Activated naive CD4-positive, alpha-beta T cell treated with anti-CD3 and anti-CD28 coated beads, Interleukin-2, amount 10 ng/mL, durations not matched to agents 7 days and 5 days (primary cell): ENCODE measurements at regions not wholly inside any gene's neighbourhood (a gene's known extent, or its start where the extent isn't known, plus 50 kb on each side); places are given as distances from the start of the nearest gene placed in this dataset.

ENCODE experiments used
- CTCF ChIA-PET: fragments of 350-600 bp; sonication (Branson Sonifier 250); formaldehyde crosslinking; loops from one replicate; lab custom pipeline; 2021; ENCODE audit warnings: antibody characterized with exemption; lab: Charles Lee
- DNase-seq: peaks from one replicate; pipeline ENCODE4 v3.0.0-alpha.2; 2020
- H3K27ac Mint-ChIP-seq: one replicate; pipeline ENCODE4 v1.8.0; 2021; ENCODE audit warnings: mild to moderate bottlenecking, moderate library complexity, mixed read lengths
- H3K27me3 Mint-ChIP-seq: one replicate; pipeline ENCODE4 v1.8.0; 2021; ENCODE audit warnings: mild to moderate bottlenecking, mixed read lengths
- H3K36me3 Mint-ChIP-seq: one replicate; pipeline ENCODE4 v1.8.0; 2021; ENCODE audit warnings: mixed read lengths
- H3K4me1 Mint-ChIP-seq: one replicate; pipeline ENCODE4 v1.8.0; 2021; ENCODE audit warnings: mixed read lengths
- H3K4me3 Mint-ChIP-seq: one replicate; pipeline ENCODE4 v1.8.0; 2021; ENCODE audit warnings: mild to moderate bottlenecking, moderate library complexity, mixed read lengths
- H3K9me3 Mint-ChIP-seq: one replicate; pipeline ENCODE4 v1.8.0; 2021; ENCODE audit warnings: mixed read lengths

DNA sequence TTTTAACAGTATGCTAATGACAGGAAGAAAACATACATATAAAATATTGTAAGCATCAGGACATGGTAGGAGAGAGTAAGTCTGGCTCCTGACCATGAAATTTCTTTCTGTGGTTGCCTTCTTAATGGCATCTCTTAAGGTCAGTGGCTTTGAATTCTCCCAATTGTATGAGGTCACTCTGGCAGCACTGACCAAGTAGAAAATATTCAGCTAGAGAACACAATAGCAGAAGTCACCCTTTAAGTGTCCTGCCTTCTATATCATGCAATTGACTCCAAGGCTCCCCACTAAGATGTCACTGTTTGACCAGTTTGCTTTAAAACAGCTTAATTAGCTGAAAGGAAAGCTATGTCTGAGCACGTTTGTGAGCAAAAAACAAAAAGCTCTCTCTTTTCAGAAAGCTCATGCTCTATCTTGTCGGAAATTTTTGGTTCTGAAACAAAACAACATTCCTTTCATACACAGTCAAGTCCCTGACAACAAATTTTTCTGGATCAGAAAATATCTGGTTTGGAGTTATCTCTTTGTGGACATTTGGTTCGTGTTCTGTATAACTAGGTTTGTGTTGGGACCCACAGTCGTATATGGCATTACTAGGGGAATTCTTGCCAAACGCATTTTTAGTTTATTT lies 120.9 kb upstream of the IFNGR1 start:
- CTCF ChIA-PET, result interaction anchor here (0.7 to 1.1 kb wide), 2 partner anchors 27 to 75 kb away, joined by 3 to 4 read pairs; no protein-coding TSS in a partner anchor
- Mint-ChIP-seq H3K36me3 (peaks cover 2% of the 10 kb centered on the region), H3K27me3 (peaks cover 30% of the 10 kb centered on the region), H3K4me1 (peaks cover 25% of the 10 kb centered on the region), H3K4me3 (no peak overlapping the region), H3K9me3 (no peaks in the 10 kb centered on the region), H3K27ac (no peak overlapping the region)
- DNase-seq, result no peak

DNA sequence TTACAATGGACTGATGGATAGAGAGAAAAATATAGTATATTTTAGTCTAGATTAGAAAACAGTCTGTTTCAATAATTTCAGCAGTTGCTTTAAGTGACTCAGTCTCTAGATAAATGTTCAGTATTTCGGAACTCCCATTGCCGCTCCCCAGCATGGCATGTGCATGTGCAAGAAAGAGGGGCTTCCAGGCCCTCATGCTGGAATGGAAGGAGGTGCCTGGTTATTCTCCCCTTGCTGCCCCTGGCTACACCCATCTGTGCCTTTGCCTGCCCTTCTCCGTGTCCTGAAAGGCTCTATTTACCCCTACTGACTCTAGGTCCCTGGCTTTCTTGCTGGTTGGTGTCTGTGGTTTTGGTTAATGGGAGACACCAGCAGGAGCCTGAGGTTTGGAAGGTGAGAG lies 115.7 kb upstream of the IFNGR1 start:
- no peak for DNase-seq
- H3K27ac Mint-ChIP-seq, result no peak overlapping the region
- H3K9me3 Mint-ChIP-seq, result no peaks in the 10 kb centered on the region
- peaks cover 34% of the 10 kb centered on the region for H3K27me3 Mint-ChIP-seq
- H3K4me1 Mint-ChIP-seq, result no peaks in the 10 kb centered on the region
- H3K36me3 Mint-ChIP-seq, result no peaks in the 10 kb centered on the region
- CTCF ChIA-PET, result no interaction called here
- H3K4me3 Mint-ChIP-seq, result no peak overlapping the region

DNA sequence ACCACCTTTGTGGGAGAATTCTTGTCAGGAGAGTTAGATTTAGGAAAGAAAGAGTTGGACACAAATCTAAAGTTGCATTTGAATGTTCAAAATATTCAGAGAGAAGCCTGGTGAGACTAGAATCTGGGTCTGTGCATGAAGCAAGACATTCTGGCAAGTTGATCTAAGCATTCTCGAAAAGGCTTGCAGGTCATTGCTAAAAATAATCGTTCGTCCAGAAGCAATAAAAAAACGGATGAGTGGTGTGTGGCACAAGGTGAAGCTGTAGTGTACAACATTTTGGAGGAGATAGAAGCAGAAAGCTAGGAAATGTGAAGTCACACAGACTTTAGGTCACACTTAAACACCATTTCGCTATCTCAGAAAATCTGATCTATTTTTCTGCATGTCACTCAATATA lies 114.9 kb upstream of the IFNGR1 start:
- CTCF ChIA-PET, result no interaction called here
- no peak overlapping the region for H3K27ac Mint-ChIP-seq
- DNase-seq, result no peak
- peaks cover 39% of the 10 kb centered on the region for H3K27me3 Mint-ChIP-seq
- H3K4me3 Mint-ChIP-seq, result no peak overlapping the region
- no peaks in the 10 kb centered on the region for H3K4me1 Mint-ChIP-seq
- no peaks in the 10 kb centered on the region for H3K9me3 Mint-ChIP-seq
- no peaks in the 10 kb centered on the region for H3K36me3 Mint-ChIP-seq

DNA sequence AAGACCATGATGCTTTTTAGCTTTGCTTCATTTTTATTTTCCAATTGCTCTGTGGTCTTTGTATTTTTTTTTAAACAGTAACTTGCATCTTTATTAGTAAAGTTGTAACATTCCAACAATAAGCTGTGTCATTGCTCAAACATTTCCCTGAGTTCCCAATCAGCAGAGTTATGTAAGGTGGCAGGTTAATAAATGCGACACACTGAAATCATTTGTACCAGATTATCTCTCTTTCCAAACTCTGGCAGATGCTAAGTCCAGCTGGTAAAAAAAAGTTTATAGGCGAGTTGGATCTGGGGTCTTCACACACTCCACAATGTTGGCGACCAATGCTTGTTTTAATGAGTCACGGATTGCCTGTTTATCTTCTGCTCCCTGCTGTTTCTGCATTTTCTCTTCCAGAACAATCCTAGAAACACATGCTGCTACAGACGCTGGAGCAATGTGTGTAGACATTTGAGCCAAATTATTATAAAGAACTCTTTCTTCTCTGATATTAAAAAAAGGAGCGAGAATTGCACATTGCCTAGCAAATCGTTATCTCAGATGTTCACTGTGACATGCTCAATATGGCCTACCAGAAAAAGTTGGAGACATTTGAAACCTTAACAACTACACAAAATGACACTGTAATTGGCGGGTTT lies 113.6 kb upstream of the IFNGR1 start:
- peaks cover 35% of the 10 kb centered on the region for H3K27me3 Mint-ChIP-seq
- CTCF ChIA-PET, result interaction anchor here (0.6 to 3.2 kb wide), 4 partner anchors 9 to 675 kb away, joined by 3 to 11 read pairs (median 3); no protein-coding TSS in a partner anchor
- no peaks in the 10 kb centered on the region for H3K36me3 Mint-ChIP-seq
- DNase-seq, result no peak
- no peak overlapping the region for H3K27ac Mint-ChIP-seq
- H3K4me1 Mint-ChIP-seq, result no peaks in the 10 kb centered on the region
- H3K9me3 Mint-ChIP-seq, result no peaks in the 10 kb centered on the region
- H3K4me3 Mint-ChIP-seq, result no peak overlapping the region

DNA sequence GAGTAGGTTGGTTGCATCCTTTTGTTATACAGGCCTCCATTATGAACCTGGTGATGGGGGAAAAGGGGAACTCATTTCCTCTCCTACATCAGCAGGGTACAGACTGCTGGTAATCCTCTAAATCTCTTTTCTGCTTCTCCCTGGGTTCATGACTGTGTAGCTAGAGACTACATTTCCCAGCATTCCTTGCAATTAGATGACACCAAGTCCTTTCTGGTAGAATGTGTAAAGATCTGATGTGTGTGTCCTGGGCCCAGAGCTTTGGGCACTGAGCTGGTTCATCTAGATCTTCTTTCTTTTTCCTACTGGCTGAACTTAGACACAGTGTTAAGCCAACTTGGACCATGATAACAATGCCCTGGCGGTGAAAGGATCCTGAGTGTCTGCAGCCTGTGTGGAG lies 104.7 kb upstream of the IFNGR1 start:
- DNase-seq, result no peak
- H3K9me3 Mint-ChIP-seq, result no peaks in the 10 kb centered on the region
- CTCF ChIA-PET, result interaction anchor here (0.9 to 1.3 kb wide), 2 partner anchors 9 kb away, joined by 3 read pairs; no protein-coding TSS in a partner anchor
- no peaks in the 10 kb centered on the region for H3K4me1 Mint-ChIP-seq
- no peak overlapping the region for H3K4me3 Mint-ChIP-seq
- H3K36me3 Mint-ChIP-seq, result no peaks in the 10 kb centered on the region
- H3K27ac Mint-ChIP-seq, result no peak overlapping the region
- H3K27me3 Mint-ChIP-seq, result peaks cover 8% of the 10 kb centered on the region

DNA sequence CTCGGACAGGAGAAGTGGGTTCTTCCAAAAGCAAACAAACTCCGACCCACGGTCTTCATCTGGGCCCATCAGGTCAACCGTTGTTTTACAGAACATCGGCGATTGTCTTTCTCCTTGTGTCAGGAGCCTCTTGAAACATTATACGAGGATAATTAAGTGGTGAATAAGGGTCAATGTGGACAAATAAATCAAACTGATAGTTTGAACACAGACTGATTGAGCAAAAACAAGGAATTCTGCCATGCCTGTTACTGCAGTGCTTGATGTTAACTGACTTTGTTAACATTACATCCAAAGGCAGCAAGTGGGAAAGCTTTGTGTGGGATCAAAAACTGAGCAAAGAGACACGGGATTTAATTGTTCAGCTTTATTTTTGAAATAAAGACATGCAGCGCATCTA lies 101.1 kb upstream of the IFNGR1 start:
- DNase-seq, result no peak
- no peaks in the 10 kb centered on the region for H3K9me3 Mint-ChIP-seq
- H3K4me3 Mint-ChIP-seq, result no peak overlapping the region
- H3K27ac Mint-ChIP-seq, result no peak overlapping the region
- CTCF ChIA-PET, result interaction anchor here (1.5 kb wide), 1 partner anchor 269 kb away, joined by 3 read pairs; no protein-coding TSS in a partner anchor
- H3K36me3 Mint-ChIP-seq, result no peaks in the 10 kb centered on the region
- H3K27me3 Mint-ChIP-seq, result peaks cover 12% of the 10 kb centered on the region
- no peaks in the 10 kb centered on the region for H3K4me1 Mint-ChIP-seq

DNA sequence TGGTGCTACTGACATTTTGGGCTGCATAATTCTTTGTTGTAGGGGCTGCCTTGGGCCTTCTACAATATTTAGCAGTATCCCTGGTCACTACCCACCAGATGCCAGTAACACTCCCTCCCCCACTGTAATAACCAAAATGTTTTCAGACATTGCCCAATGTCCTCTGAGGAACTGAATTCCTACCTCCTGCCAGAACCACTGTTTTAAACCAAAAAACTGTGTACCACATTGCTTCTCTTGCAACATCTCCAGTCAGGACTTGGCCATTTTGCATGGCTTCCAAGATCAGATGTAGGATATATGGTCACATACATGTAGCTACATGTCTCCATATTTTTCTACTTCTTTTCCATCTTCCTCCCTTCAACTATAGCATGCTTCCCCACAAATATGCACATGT lies 97.4 kb upstream of the IFNGR1 start:
- Mint-ChIP-seq H3K4me3 (no peak overlapping the region), H3K4me1 (peaks cover 2% of the 10 kb centered on the region), H3K9me3 (no peaks in the 10 kb centered on the region), H3K27ac (no peak overlapping the region), H3K27me3 (peaks cover 4% of the 10 kb centered on the region), H3K36me3 (no peaks in the 10 kb centered on the region)
- CTCF ChIA-PET, result interaction anchor here (1.0 kb wide), 2 partner anchors 222 to 239 kb away, joined by 3 read pairs; no protein-coding TSS in a partner anchor
- no peak for DNase-seq

DNA sequence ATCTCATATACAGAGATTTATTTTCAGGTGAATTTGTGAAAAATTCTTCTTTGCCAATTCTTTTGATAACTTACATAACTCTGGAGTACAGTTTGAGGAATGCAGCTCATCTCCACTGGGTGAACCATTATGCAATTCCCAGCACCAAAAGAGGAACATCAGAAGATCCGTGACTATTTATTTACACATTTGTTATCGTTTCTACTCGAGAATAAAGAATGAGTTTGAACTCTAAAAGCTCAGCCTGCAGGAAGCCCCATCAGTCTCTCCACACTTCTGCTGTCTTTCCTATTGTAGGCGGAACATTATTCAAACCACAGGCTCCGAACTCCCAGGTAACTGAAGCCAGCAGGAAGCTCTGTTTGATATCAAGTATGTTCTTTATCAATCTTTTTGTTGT lies 95.9 kb upstream of the IFNGR1 start:
- no peak for DNase-seq
- peaks cover 4% of the 10 kb centered on the region for H3K27me3 Mint-ChIP-seq
- H3K4me3 Mint-ChIP-seq, result no peak overlapping the region
- CTCF ChIA-PET, result interaction anchor here (0.7 to 3.5 kb wide), 18 partner anchors 11 to 347 kb away, joined by 3 to 50 read pairs (median 5); no protein-coding TSS in a partner anchor
- no peaks in the 10 kb centered on the region for H3K9me3 Mint-ChIP-seq
- H3K36me3 Mint-ChIP-seq, result no peaks in the 10 kb centered on the region
- H3K4me1 Mint-ChIP-seq, result peaks cover 2% of the 10 kb centered on the region
- H3K27ac Mint-ChIP-seq, result no peak overlapping the region

DNA sequence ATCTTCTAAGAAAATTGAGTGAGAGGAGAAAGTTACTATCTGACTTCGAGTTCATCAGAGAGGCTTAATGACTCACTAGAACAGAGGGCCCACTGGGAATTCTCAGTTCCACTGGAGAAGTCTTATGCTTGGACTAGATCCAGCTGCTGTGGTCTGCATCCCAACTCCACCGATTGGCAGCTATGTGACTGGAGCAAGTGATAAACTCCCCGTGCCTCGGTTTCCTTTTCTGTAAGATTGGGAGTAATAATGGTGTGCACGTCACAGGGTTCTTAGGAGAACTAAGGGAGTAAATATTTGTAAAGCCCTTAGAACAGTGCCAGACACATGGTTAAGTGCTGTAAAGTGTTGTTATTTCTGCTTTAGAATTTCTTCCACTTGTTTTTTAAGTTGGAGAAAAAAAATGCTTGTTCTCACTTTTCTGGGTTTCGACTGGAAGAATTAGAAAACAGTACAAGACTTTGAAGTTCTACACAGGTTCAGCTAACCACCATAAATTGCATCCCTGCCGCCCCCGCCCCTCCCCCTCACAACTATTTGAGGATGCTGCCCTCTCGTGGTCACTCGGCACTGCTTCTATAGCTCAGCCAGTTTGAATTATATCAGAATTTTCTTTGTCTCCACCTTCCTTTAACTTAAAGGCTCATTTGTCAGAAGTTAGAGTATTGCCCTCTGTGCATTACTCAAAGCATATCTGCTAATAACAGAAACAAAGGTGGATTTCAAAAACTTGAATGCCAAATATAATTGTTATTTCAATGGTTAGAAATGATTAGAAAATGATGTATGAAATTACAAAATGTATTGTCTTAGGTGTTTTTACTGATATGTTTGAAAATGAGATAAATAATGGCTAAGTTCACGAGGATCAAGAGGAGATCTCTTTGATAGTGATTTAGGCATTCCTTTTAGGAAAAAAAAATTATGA lies 95.0 kb upstream of the IFNGR1 start:
- H3K4me3 Mint-ChIP-seq, result no peak overlapping the region
- CTCF ChIA-PET, result interaction anchor here (0.6 to 3.5 kb wide), 32 partner anchors 10 to 348 kb away, joined by 3 to 50 read pairs (median 4); no protein-coding TSS in a partner anchor
- H3K27me3 Mint-ChIP-seq, result peaks cover 4% of the 10 kb centered on the region
- H3K9me3 Mint-ChIP-seq, result no peaks in the 10 kb centered on the region
- H3K36me3 Mint-ChIP-seq, result no peaks in the 10 kb centered on the region
- H3K27ac Mint-ChIP-seq, result no peak overlapping the region
- H3K4me1 Mint-ChIP-seq, result peaks cover 2% of the 10 kb centered on the region
- peak; percentile 78 for DNase-seq

DNA sequence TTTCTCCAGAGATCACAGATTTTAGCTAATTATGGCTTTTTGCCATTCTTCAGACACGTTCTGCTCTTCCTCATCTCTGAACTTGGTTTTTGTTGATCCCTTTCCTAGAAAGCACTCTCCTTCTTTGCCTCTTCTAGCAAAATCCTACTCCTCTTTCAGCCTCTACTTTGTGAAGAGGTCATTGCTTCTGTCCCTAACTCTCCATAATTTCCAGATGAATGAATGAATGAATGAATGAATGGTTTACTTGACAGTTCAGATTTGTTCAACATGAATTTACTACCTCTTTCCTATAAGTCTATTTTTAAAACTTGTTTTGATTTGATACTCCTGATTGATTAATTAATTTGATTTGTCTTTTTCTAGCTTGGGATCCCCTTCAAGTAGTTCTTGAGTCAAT lies 94.0 kb upstream of the IFNGR1 start:
- no peak for DNase-seq
- Mint-ChIP-seq H3K36me3 (no peaks in the 10 kb centered on the region), H3K9me3 (no peaks in the 10 kb centered on the region), H3K27ac (no peak overlapping the region), H3K27me3 (no peaks in the 10 kb centered on the region), H3K4me1 (peaks cover 4% of the 10 kb centered on the region), H3K4me3 (no peak overlapping the region)
- CTCF ChIA-PET, result interaction anchor here (1.0 to 3.5 kb wide), 12 partner anchors 12 to 347 kb away, joined by 3 to 50 read pairs (median 4); no protein-coding TSS in a partner anchor

DNA sequence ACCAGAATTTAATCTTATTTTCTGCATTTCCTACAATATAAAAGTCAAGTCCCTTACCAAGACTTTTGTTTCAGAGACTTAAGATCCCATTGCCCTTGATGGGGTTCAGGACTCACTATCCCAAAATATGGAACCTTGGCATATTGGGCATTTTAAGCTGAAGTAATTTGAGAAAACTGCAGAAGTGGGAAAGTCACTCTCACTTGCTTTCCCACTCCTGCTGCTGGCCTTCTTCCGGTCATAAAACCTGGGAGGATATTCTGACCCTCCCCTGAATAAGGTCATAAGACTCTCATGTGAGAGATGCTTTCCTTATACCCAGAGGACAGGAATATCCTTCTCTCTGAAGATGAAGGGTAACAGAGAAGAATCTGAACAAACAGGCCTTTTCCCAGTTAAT lies 92.8 kb upstream of the IFNGR1 start:
- no peaks in the 10 kb centered on the region for H3K36me3 Mint-ChIP-seq
- CTCF ChIA-PET, result no interaction called here
- peaks cover 4% of the 10 kb centered on the region for H3K4me1 Mint-ChIP-seq
- no peak overlapping the region for H3K27ac Mint-ChIP-seq
- no peak for DNase-seq
- no peaks in the 10 kb centered on the region for H3K9me3 Mint-ChIP-seq
- no peaks in the 10 kb centered on the region for H3K27me3 Mint-ChIP-seq
- no peak overlapping the region for H3K4me3 Mint-ChIP-seq

DNA sequence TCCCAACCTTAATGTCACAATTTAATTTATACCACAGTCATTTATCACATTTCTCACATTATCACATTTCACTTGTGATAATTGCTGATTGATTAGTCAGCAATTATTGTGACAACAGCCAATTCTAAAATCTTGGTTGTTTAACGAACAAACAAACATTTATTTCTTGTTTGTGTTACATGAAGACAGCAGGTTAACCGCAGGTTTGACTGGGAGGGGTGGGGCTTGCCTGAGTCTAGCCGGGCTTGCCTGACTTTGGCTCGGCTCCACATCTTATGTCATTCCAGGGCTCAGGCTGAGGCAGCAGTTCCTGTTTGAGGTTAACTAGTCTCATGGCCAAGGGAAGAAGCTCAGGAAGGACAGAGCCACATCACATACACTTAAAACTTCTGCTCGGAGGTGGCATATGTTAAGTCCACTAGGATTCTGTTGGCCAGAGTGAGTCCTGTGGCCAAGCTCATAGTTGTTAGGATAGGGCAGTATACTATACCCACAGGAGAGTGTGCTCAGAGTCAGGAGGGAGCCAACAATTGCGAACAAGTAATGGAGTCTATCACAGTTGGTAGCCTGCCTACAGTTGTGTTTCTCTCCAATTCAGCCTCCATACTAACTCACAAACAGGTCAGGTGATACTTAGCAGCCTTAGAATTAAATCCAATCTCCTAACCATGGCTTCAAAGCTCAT lies 90.0 kb upstream of the IFNGR1 start:
- CTCF ChIA-PET, result interaction anchor here (1.2 kb wide), 1 partner anchor 106 kb away, joined by 3 read pairs; no protein-coding TSS in a partner anchor
- H3K9me3 Mint-ChIP-seq, result no peaks in the 10 kb centered on the region
- H3K36me3 Mint-ChIP-seq, result no peaks in the 10 kb centered on the region
- no peaks in the 10 kb centered on the region for H3K27me3 Mint-ChIP-seq
- no peak overlapping the region for H3K4me3 Mint-ChIP-seq
- peaks cover 3% of the 10 kb centered on the region for H3K4me1 Mint-ChIP-seq
- peak; percentile 24 for DNase-seq
- H3K27ac Mint-ChIP-seq, result no peak overlapping the region

DNA sequence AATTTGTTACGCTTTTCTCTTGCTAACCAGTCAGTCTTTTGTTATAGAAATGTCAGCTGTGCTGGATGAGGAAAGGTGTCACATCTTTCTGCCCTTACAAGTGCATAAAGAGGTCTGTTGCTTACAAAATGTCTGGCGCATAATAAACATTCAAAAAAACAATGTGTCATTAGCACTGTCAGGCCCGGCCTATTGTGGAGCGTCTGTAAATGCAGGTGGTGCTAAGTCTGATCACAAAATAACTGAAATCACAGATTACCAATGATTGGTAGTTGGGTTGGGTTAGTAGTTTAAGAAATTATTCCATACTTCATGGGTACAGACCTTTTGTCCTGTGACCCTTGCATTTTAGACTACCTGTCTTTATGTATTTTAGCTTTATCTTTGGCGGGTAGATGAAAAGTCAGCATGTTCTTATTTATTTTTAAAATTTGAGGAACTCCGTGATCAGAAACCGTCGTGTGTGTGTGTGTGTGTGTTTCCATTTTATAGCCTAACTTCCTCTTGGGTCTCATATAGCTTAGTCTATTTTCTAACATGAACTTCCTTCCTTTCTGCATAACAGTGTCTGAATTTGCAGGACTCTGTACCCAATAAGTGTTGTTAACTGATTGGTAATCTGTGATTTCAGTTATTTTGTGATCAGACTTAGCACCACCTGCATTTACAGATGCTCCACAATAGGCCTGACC lies 88.1 kb upstream of the IFNGR1 start:
- Mint-ChIP-seq H3K9me3 (no peaks in the 10 kb centered on the region), H3K4me3 (no peak overlapping the region), H3K27me3 (no peaks in the 10 kb centered on the region), H3K4me1 (peaks cover 2% of the 10 kb centered on the region), H3K36me3 (no peaks in the 10 kb centered on the region), H3K27ac (no peak overlapping the region)
- no peak for DNase-seq
- CTCF ChIA-PET, result no interaction called here
